GM23338 (cell line): ENCODE measurements at regions not wholly inside any gene's neighbourhood (a gene's known extent, or its start where the extent isn't known, plus 50 kb on each side); places are given as distances from the start of the nearest gene placed in this dataset.

ENCODE experiments used
- ATAC-seq: fragments of 200-7000 bp; cut with Tn5 transposase; 3 replicates; pipeline ENCODE4 v1.9.1; 2020
- DNase-seq: peaks from one replicate; pipeline ENCODE4 v3.0.0-alpha.2; 2015; ENCODE audit warnings: low spot score
- H2AFZ ChIP-seq: fragments of 200-600 bp; sonication (generic); 2 replicates; pipeline ENCODE4 v1.8.0; 2016; ENCODE audit warnings: antibody characterized with exemption, mild to moderate bottlenecking, moderate library complexity
- H3F3A ChIP-seq: fragments of 200-600 bp; sonication (generic); replicated peaks from 2 replicates; pipeline ENCODE4 v1.8.0; 2017; ENCODE audit warnings: antibody characterized with exemption, mixed run types, low read depth
- H3K27ac ChIP-seq: fragments of 200-600 bp; sonication (generic); 2 replicates; pipeline ENCODE4 v1.6.1; 2016; ENCODE audit warnings: low read depth
- H3K27me3 ChIP-seq: fragments of 200-600 bp; sonication (generic); 2 replicates; pipeline ENCODE4 v1.8.0; 2016; ENCODE audit warnings: mild to moderate bottlenecking, mixed run types, moderate library complexity; ENCODE audit not compliant: insufficient read depth
- H3K36me3 ChIP-seq: fragments of 200-600 bp; sonication (generic); 2 replicates; pipeline ENCODE4 v1.8.0; 2016; ENCODE audit warnings: mild to moderate bottlenecking; ENCODE audit not compliant: insufficient read depth
- H3K4me1 ChIP-seq: fragments of 200-600 bp; sonication (generic); 2 replicates; pipeline ENCODE4 v1.8.0; 2016; ENCODE audit warnings: mild to moderate bottlenecking, moderate library complexity; ENCODE audit not compliant: insufficient read depth
- H3K4me2 ChIP-seq: fragments of 200-600 bp; sonication (generic); 2 replicates; pipeline ENCODE4 v1.7.1; 2017; ENCODE audit warnings: mixed run types
- H3K4me3 ChIP-seq: fragments of 200-600 bp; sonication (generic); 2 replicates; pipeline ENCODE4 v1.6.1; 2016; ENCODE audit warnings: mixed run types
- H3K79me2 ChIP-seq: fragments of 200-600 bp; sonication (generic); replicated peaks from 2 replicates; pipeline ENCODE4 v1.8.0; 2017; ENCODE audit warnings: mild to moderate bottlenecking; ENCODE audit not compliant: insufficient read depth
- H3K9me2 ChIP-seq: fragments of 200-600 bp; sonication (generic); 2 replicates; pipeline ENCODE4 v1.8.0; 2017; ENCODE audit not compliant: insufficient read depth
- H4K20me1 ChIP-seq: fragments of 200-600 bp; sonication (generic); replicated peaks from 2 replicates; pipeline ENCODE4 v1.8.0; 2017; ENCODE audit warnings: mild to moderate bottlenecking; ENCODE audit not compliant: insufficient read depth
- H3K27ac Mint-ChIP-seq: 2 replicates; pipeline ENCODE4 v1.8.0; 2020; ENCODE audit warnings: inconsistent platforms, mild to moderate bottlenecking, moderate library complexity, mixed read lengths
- H3K27me3 Mint-ChIP-seq: 3 replicates; pipeline ENCODE4 v1.8.0; 2022; ENCODE audit warnings: low read depth, mild to moderate bottlenecking, moderate library complexity, mixed read lengths, inconsistent platforms; ENCODE audit not compliant: insufficient read depth, poor library complexity
- H3K36me3 Mint-ChIP-seq: 3 replicates; pipeline ENCODE4 v1.8.0; 2021; ENCODE audit warnings: low read depth, mild to moderate bottlenecking, inconsistent platforms, moderate library complexity, mixed read lengths
- H3K4me1 Mint-ChIP-seq: 3 replicates; pipeline ENCODE4 v1.8.0; 2020; ENCODE audit warnings: mild to moderate bottlenecking, inconsistent platforms, mixed read lengths
- H3K4me3 Mint-ChIP-seq: 3 replicates; pipeline ENCODE4 v1.8.0; 2021; ENCODE audit warnings: moderate library complexity, mild to moderate bottlenecking, inconsistent platforms, mixed read lengths
- H3K9me3 Mint-ChIP-seq: 3 replicates; pipeline ENCODE4 v1.8.0; 2020; ENCODE audit warnings: moderate library complexity, mild to moderate bottlenecking, inconsistent platforms, mixed read lengths
- CREB1 ChIP-seq: fragments of 250-450 bp; sonication (Bioruptor Pico); IDR thresholded peaks from 2 replicates; pipeline ENCODE4 v1.5.0; 2020; ENCODE audit warnings: low read depth, mild to moderate bottlenecking, moderate library complexity
- CTCF ChIP-seq, 2 experiments: fragments of 200-600 bp in 1 of 2; sonication (generic) in 1 of 2; conservative IDR thresholded peaks; 2 replicates each; pipeline versions ENCODE4 v1.5.1 to v1.6.1; 2016 to 2017; ENCODE audit warnings: antibody characterized with exemption in 2 of 2, low read depth in 2 of 2, mild to moderate bottlenecking in 2 of 2, moderate library complexity in 1 of 2
- ETS1 ChIP-seq: IDR thresholded peaks from 2 replicates; pipeline ENCODE4 v1.6.1; 2016; ENCODE audit warnings: antibody characterized with exemption
- EZH2 ChIP-seq: fragments of 200-600 bp; sonication (generic); IDR thresholded peaks from one replicate; pipeline ENCODE4 v1.8.0; 2017; ENCODE audit warnings: antibody characterized with exemption, mild to moderate bottlenecking, low read depth; ENCODE audit not compliant: unreplicated experiment
- EZH2phosphoT487 ChIP-seq: fragments of 200-600 bp; sonication (generic); IDR thresholded peaks from one replicate; pipeline ENCODE4 v1.8.1; 2018; ENCODE audit warnings: antibody characterized with exemption; ENCODE audit not compliant: unreplicated experiment
- JUNB ChIP-seq: IDR thresholded peaks from one replicate; pipeline ENCODE4 v1.6.1; 2016; ENCODE audit warnings: antibody characterized with exemption; ENCODE audit not compliant: unreplicated experiment
- NANOG ChIP-seq: IDR thresholded peaks from 2 replicates; pipeline ENCODE4 v1.6.1; 2016; ENCODE audit warnings: antibody characterized with exemption, borderline replicate concordance
- POLR2AphosphoS5 ChIP-seq: IDR thresholded peaks from 2 replicates; pipeline ENCODE4 v1.6.1; 2016; ENCODE audit warnings: antibody characterized with exemption, low read depth
- REST ChIP-seq: IDR thresholded peaks from one replicate; pipeline ENCODE4 v1.6.1; 2018; ENCODE audit warnings: antibody characterized with exemption; ENCODE audit not compliant: unreplicated experiment
- STAT1 ChIP-seq: IDR thresholded peaks from one replicate; pipeline ENCODE4 v1.6.1; 2016; ENCODE audit warnings: antibody characterized with exemption; ENCODE audit not compliant: unreplicated experiment
- ZNF114 ChIP-seq: fragments of 250-450 bp; sonication (Bioruptor Pico); IDR thresholded peaks from 2 replicates; pipeline ENCODE4 v1.5.0; 2020; ENCODE audit warnings: mild to moderate bottlenecking, moderate library complexity
- ZNF331 ChIP-seq: fragments of 250-450 bp; sonication (Bioruptor Pico); IDR thresholded peaks from 2 replicates; pipeline ENCODE4 v1.5.0; 2020; ENCODE audit warnings: low read depth, mild to moderate bottlenecking, moderate library complexity
- ZNF462 ChIP-seq: fragments of 250-450 bp; sonication (Bioruptor Pico); IDR thresholded peaks from 2 replicates; pipeline ENCODE4 v1.5.0; 2020; ENCODE audit warnings: mild to moderate bottlenecking, moderate library complexity

- Mint-ChIP-seq H3K9me3 (no peaks in the 10 kb centered on the region; the same call in 2 of the 3 replicates), H3K36me3 (no peaks in the 10 kb centered on the region), H3K27me3 (no peaks in the 10 kb centered on the region), H3K27ac (no peak overlapping the region), H3K4me3 (no peak overlapping the region), H3K4me1 (no peaks in the 10 kb centered on the region)
- Histone ChIP-seq H3F3A (no peaks in the 10 kb centered on the region), H3K27ac (no peak overlapping the region), H3K79me2 (no peaks in the 10 kb centered on the region), H4K20me1 (no peaks in the 10 kb centered on the region), H3K9me2 (no peaks in the 10 kb centered on the region; the same call in 1 of the 2 replicates), H3K36me3 (no peaks in the 10 kb centered on the region), H3K4me2 (no peak overlapping the region), H3K27me3 (no peaks in the 10 kb centered on the region), H3K4me3 (no peak overlapping the region), H2AFZ (no peak overlapping the region), H3K4me1 (no peaks in the 10 kb centered on the region)
- ATAC-seq (no peak), DNase-seq (no peak)
- no peak for TF ChIP-seq STAT1
- no peak for TF ChIP-seq EZH2
- TF ChIP-seq ETS1: no peak
- no peak for TF ChIP-seq REST
- no peak for TF ChIP-seq ZNF331
- no peak for TF ChIP-seq NANOG
- TF ChIP-seq EZH2phosphoT487: no peak
- no peak for TF ChIP-seq CREB1 (CRISPR knock-in tag)
- no peak for TF ChIP-seq POLR2AphosphoS5
- no peak for TF ChIP-seq ZNF462 (CRISPR knock-in tag)
- TF ChIP-seq CTCF (conservative IDR thresholded peaks at IDR 0.05; ENCODE audit: low read depth in 2 of 2): no peak
- no peak for TF ChIP-seq JUNB
- no peak for TF ChIP-seq ZNF114 (CRISPR knock-in tag)
Observed at GRCh38 chr9:80107931-80108660, 536.3 kb downstream of the TLE4 start.
